DMS153 (cell line): ENCODE measurements at regions not wholly inside any gene's neighbourhood (a gene's known extent, or its start where the extent isn't known, plus 50 kb on each side); places are given as distances from the start of the nearest gene placed in this dataset.
"Not testable (repeated sequence)": the region's sequence is repeated elsewhere in the genome, so short reads cannot be mapped to it uniquely, and the experiment has no call there.

Experiments used
- DNase-seq: peaks from one replicate; lab custom pipeline; 2025; lab: John Stamatoyannopoulos, UW

DNA sequence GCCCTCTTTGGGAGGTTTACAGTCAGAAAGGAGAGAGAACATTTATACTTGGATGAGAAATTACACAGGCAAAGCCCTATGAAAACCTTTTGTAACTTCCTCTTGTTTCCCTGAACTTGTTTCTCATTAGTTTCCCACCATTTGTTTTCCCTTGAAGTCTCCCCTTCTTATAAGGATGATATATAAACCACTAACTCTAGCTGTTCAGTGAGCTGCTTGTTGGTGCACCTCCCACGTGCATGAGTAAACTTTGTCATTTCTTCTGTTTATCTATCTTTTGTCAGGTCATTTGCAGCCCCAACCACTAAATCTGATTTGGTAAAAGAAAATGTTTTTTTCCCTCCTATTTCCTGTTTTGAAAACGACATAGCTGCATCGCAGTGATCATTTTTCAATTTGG, 919.9 kb downstream of the SLITRK1 start:
- DNase-seq = no peak

DNA sequence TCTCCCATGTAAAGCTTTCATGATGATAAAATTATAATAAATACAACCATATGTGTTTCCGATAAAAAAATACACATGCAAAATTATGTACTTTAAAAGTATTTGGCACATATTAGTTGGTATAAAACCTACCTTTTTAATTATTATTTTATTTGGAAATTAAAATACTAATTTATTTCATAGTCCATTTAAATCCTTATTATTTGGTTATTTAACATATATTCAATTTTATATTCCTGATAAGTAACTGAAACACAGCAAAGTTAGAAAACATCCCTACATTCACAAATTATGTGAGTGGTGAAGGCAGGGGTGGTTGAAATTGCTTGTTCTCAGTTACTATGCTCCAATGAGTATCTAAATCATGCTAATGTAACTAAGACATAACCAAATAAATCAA, 920.5 kb downstream of the SLITRK1 start:
- DNase-seq = no peak

DNA sequence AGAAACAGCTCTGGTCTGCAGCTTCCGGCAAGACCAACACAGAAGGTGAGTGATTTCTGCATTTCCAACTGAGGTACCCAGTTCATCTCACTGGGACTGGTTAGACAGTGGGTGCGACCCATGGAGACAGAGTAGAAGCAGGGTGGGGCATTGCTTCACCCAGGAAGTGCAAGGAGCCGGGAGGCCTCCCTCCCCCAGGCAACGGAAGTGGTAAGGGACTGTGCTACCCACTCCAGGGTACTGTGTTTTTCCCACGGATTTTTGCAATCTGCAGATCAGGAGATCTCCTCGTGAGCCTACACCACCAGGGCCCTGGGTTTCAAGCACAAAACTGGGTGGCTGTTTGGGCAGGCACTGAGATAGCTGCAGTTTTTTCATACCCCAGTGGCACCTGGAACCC, 929.9 kb downstream of the SLITRK1 start:
- DNase-seq = not testable (repeated sequence)

DNA sequence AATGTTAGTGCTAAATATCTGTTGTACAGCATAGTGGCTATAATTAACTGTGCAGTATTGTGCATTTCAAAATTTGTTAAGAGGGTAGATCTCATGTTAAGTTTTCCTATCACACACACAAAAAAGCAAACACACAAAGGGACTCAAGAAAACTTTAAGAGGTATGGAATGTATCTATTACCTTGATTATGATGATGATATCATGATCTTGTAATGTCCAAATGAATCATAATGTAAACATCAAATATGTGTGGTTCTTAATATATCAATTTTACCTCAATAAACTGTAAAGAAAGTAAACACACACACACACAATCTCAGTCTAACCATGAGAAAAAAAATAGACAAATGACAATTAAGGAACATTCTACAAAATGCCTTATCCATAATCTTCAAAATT, 934.6 kb downstream of the SLITRK1 start:
- no peak for DNase-seq

DNA sequence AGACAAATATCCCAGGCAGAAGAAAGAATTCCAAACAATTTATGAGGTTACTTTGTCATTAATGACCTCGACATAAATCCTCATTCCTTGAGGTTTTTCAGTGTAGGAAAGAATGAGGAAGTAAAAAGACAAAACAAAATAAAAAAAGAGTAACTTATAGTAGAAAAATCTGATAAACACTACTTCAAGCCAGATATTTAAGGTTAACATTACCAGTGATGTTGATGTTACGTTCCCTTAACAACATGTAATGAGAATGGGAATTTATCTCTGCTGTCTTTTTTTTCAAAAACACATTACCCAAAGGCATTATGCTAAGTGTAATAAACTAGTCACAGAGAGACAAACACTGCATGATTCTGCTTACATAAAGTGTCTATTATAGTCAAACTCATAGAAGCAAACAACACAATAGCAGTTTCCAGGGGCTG, 935.1 kb downstream of the SLITRK1 start:
- no peak for DNase-seq

DNA sequence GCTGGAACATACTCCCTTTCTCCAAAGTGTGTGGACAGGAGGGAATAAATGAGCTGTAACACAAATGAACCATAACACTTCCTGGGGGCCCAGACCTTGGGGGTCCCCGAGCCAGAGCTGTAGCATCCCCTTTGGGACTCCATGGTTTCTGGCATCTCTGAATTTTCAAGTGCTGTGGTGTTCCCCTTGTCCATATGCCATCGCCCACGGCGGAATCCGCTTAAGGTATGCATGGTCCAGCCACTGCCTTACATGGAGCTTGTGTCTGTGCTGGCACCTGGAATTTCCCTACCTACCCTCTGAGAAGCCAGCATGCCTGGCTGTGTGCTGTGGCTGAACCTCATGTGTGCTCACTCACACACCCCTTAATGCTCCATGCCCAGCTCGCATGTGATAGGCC, 943.6 kb downstream of the SLITRK1 start:
- no peak for DNase-seq

DNA sequence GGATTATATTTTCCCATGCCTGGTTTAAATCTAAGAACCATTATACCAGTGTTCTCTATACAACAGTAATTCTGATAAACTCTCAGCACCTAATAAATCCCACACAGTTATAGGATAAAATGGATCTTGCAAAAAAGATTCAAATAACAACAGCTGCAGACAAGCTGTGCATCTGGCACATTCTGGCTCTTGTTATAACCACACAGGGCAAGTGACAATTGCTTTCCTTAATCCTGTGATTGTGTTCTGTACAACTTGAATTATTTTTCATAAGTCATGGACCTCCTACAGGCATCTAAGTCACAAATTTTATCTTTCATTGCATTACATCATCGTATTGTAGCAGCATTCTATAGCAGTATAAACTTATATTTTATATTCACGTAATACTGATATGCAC, 948.3 kb downstream of the SLITRK1 start:
- DNase-seq = no peak

DNA sequence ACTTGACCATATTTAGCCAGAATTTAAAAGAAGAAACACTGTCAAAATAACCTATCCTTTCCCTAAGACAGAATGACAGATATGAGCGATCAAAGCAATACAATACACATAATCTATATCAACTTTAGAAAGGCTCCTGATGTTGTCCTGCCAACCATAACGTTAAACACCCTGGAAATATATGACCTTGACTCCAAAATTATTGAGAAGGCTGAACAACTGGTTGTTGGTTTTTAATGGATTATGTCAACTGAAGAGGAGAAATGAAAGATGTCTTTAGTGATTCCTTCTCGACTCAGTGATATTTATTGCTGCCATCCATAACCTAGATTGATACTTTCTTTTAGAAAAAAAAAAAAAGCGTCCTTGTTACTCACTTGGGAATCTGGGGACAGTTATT, 957.2 kb downstream of the SLITRK1 start:
- DNase-seq = no peak

DNA sequence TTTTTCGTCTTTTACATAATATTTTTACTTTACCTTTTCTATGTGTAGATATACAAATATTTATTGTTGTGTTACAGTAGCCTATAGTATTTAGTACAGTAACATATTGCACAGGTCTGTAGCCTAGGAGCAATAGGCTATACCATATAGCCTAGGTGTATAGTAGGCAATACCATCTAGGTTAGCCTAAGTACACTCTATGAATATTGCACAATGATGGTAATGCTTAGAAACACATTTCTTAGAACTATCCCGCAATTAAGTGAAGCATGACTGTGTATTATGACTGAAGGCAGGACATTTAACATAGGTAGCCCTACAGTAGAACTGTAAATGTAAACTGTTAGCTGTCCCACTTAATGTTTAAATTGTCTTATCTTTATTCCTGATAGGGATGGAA, 964.3 kb downstream of the SLITRK1 start:
- DNase-seq = no peak

DNA sequence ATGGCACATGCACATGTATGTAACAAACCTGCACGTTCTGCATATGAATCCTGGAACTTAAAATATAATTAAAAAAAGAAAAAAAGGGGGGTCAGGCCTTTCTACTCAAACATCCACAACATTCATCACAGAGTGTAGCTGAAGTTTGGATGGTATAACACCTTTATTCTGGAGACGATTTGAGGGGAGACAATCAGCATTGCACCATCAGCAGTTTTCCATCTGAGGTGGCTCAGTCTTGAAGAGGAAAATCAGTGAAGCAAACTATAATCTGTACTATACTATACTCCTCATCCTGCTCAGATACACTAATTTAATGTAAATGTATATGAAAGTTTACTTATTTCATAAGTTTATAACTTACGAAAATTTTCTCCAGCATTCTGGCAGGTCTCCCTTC, 969.7 kb downstream of the SLITRK1 start:
- no peak for DNase-seq

DNA sequence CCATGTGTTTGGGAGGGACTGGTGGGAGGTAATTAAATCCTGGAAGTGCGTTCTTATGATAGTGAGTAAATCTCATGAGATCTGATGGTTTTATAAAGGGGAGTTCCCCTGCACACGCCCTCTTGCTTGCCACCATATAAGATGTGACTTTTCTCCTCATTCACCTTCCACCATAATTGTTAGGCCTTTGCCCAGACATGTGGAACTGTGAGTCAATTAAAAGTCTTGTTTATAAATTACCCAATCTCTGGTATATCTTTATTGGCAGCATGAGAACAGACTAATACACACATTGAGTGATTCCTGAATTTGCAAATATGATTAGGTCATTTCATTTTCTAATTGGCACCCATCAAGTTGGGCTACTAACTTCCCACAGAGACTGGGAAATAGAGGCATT, 977.2 kb downstream of the SLITRK1 start:
- no peak for DNase-seq

DNA sequence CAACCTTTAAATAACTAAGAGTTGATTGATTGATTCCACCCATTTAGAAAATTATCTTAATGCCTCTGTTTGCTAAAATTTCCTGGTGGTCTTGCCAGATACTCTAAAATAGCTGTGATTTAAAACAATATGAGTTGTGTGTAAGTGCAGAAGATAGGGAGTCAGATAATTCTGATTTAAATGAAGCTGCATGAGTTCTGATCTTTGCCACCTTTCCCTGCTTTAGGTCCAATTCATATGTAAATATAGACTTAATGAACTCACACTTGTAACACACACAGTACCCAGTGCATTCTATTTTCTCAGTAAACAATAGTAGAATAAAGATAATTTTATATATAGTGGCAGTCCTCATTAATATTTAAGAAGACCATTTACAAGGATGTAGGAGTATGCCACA, 981.8 kb downstream of the SLITRK1 start:
- DNase-seq = no peak

DNA sequence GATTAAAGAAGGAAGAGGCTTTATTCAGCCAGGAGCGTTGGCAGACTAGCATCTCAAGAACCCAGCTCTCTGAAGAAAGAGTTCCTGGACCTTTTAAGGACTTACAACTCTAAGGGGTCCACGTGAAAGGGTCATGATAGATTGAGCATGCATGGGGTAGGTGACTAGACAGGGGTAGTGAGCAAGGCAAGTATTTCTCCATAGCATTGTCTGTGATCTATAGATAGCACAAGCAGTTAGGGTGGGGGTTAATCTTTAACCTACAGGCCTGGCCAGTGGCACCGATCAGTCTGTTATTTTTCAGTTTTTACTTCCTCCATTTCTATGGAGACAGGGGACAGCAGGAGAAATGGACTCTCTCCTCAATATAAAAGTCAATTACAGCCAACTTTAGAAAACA, 983.7 kb downstream of the SLITRK1 start:
- no peak for DNase-seq

DNA sequence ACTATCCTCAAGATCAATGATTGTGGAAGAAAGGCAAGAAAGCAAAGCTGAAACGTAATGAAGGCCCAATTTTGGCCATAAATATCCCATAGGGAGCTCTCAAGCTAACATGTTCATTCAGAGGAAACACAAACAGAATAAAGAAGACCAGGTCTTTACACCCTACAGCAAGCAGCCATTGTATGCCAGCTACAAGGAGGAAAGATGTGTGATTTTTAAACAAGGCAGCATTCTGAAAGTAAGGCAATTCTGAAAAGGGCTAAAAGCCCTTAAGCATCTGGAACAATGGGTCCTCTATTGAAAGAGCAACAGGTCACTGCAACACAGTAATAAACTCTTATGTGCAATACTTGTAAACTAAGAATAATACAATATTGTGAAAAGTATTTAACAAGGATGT, 1002.4 kb downstream of the SLITRK1 start:
- peak; percentile 21 for DNase-seq

DNA sequence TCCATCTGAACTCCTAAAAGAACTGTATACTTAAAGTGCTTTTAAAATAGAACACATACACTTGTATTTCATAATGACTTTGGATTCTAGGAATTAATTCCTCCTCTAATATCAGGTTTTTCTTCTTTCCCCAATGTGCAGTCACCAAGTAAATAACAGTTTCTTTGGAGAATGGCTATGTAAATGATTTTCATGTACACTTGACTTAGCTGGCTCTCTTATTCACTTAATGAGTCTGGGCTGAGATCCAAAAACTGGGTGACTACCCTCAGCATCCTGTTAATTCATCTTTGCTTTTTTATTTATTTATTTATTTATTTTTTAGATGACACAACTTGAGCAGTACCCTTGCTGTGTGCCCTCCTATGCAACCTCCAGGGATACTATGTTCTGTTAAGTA, 1003.7 kb downstream of the SLITRK1 start:
- DNase-seq = peak; percentile 97

DNA sequence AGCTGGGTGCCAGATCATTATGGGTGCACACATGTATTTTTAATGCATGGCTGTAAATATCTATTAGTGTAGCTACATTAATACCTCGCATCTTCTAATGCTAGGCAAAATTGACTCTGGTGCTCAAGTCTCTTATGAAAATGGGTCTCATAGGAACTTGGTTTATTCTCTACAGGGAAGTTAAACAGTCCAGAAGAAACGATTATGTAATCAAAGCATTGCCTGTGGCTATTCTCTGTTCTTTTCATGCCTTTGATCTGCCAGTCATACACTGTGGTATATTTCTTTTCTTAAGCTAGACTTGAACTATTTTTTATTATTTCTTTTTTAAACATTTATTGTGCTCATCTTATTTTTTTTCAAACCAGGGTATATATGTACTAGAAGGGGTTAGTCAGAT, 1015.0 kb downstream of the SLITRK1 start:
- no peak for DNase-seq

DNA sequence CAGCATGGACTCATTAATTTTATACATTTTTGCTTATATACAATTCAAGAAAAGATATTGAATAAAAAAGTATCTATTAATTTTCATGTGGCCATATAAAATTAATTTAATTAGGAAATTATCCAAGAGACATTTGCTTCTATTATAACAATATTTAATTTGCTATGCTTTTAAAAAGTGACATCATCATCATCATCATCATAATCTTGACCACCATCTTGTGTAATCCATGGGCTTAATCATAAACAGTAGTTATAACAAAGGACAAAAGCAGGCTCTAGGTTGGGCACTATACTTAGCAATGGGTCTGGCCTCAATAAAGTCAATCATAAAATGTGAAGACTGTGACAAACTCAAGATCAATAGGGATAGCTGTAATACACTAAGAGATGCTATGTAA, 1031.6 kb downstream of the SLITRK1 start:
- DNase-seq = no peak

DNA sequence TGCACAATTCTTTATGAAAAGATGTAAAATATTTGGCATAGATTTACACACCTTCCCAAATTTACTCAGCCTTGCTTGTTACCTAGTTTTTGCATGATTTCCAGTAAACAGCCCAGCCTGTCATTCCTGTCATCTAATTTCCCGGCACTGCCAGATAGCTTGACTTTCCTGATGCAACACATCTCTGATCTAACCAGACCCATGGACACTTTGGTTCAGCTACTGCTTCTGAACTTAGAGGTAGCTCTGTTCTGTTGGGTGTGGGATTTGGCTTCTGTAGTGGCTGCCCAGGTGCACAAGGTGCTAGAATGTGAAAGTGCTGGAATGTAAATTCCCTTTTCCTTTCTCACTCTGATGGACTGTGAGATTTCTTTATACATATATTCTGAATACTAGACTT, 1033.5 kb downstream of the SLITRK1 start:
- DNase-seq = no peak

DNA sequence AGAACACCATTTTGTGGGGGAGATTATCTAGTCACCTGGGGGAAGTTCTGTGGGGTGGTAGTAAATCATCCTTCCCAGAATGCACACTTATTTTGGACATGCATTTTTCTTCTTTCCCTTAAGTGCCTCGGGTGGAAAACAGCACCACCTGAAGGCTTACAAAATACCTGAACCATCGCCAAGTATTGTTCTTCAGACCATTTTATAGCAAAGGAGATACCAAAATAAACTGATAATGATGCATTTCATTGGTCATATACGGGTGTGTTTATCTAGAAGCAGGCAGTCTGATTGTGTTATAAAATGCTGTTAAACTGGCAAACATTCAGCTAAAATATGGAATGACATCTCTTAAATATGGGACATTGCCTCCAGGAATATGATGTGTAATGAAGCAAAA, 1034.7 kb downstream of the SLITRK1 start:
- DNase-seq = no peak

DNA sequence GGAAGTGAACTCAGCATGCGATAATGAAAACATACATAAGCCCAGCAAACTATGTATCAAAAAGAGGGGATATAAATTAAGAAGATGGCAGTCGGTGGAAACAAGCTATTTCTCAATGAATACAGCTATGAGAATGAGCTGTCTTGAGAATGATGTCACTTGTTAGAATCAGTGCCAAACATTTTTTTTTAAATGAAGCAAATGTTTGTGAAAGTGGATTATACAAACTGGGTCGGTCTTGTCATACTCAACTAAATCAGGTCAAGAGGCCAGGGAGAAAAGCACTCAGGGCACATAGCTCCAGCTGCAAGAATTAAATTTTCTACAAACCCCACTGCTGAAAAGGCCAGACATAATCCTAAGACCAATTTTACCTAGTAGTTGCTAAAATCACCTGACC, 1048.4 kb downstream of the SLITRK1 start:
- DNase-seq = no peak

DNA sequence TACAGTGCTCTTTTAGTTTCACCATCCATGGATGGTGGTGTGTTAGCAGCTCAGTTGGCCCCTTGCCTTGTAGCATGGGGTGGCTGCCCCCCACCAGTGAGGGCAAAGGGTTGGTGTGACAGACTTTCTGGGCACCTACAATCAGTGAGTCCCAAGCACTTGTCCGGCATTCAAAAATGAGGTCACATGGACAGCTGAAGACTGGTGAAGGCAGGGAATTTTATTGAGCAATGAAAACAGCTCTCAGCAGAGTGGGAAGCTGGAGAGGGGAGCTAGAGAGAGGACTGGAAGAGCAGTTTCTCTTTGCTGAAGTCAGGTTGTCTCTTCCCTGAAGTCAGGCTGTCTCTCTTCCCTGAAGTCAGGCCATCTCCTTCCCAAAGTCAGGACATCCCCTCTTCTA, 1053.2 kb downstream of the SLITRK1 start:
- no peak for DNase-seq

DNA sequence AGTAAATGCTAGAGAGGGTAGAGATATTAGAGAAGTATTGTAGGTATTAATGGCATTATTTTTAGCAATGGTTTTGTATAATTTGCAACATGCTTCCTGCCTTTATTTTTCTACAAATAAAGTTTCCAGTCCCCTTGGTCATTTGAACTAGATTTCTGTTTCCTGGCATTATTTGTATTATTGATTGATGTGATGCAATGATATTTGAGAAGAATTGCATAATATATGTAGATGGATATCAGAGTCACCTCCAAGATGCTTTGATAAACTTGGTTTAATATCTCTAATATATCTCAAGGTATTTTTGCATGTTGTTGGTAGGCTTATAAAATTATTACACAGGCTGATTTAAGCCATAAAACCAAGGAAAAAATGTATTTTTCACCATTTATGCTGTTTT, 1054.5 kb downstream of the SLITRK1 start:
- no peak for DNase-seq

DNA sequence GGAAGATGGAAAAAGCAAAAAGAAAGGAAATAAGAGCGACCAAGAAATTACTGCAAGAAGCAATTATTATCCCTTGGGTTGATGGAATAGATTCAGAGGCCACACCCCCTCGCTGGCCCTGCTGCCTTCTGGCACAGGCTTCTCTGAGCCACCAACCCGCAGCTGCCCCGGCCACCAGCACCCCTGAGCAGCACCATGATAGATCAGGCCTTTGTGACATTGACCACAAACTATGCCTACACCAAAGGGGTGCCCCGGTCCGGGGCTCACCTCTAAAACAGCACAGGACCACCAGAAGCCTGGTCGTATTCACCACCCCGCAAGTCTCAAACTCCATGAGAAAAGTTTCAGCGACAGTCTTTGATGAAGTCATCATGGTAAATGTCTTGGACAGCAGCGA, 1059.3 kb downstream of the SLITRK1 start:
- DNase-seq = no peak

DNA sequence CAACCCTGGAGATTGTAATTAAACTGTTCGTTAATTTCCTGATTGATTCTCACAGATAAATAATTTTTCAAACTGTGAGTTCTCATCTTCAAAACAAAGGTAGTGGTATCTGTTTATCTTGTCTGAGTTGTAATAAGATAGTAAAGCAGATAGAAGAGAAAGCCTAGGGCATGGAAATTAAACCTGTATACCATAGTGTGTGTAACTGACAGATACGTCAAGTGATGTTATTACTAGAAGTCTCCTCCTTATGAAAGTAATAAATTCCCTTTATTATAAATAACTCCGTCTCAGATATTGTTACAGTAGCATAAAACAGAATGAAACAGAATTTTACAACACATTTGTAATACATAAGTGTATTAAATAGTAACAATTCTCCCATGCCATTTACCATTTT, 1065.1 kb downstream of the SLITRK1 start:
- DNase-seq = no peak

DNA sequence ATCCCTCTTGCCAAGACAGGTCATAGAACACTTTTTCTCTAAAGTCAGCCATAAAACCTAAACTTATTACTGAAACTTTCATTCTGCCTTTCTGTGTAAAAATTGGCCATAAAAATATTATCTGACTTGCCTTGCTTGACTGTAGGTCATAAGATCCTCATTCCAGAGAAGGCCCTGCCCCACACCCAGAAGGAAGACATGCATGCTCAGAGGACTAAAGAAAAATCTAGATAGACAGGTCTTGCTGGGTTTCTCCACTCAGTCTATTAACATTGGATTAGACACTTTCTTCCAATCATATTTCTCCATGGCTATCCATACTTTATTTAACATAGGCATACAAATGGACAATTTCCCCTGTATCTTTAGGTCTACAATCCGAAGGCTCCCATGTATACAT, 1066.5 kb downstream of the SLITRK1 start:
- DNase-seq = no peak
